ENCODE measurements at regions not wholly inside any gene's neighbourhood (a gene's known extent, or its start where the extent isn't known, plus 50 kb on each side); places are given as distances from the start of the nearest gene placed in this dataset.
A peak's percentile ranks its signal among the peaks of the same experiment; 100 is the strongest.

GRCh38 chr13:59330764-59331163 lies 833.0 kb downstream of the DIAPH3 start:
- Histone ChIP-seq H3K27me3 (no peaks in the 10 kb centered on the region), H3K9me3 (no peaks in the 10 kb centered on the region), H3K4me1 (no peaks in the 10 kb centered on the region), H3K27ac (no peak overlapping the region), H3K4me3 (no peak overlapping the region), H3K36me3 (no peaks in the 10 kb centered on the region)
- intact Hi-C loops (cut with DNase I; ENCODE audit: low total_unique reads), result no loop called here
- no peak for TF ChIP-seq POLR2A (IDR thresholded peaks at IDR 0.05)
- TF ChIP-seq, protein P1, sequence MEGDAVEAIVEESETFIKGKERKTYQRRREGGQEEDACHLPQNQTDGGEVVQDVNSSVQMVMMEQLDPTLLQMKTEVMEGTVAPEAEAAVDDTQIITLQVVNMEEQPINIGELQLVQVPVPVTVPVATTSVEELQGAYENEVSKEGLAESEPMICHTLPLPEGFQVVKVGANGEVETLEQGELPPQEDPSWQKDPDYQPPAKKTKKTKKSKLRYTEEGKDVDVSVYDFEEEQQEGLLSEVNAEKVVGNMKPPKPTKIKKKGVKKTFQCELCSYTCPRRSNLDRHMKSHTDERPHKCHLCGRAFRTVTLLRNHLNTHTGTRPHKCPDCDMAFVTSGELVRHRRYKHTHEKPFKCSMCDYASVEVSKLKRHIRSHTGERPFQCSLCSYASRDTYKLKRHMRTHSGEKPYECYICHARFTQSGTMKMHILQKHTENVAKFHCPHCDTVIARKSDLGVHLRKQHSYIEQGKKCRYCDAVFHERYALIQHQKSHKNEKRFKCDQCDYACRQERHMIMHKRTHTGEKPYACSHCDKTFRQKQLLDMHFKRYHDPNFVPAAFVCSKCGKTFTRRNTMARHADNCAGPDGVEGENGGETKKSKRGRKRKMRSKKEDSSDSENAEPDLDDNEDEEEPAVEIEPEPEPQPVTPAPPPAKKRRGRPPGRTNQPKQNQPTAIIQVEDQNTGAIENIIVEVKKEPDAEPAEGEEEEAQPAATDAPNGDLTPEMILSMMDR (IDR thresholded peaks at IDR 0.05), result no peak
- no peak for DNase-seq

DNA sequence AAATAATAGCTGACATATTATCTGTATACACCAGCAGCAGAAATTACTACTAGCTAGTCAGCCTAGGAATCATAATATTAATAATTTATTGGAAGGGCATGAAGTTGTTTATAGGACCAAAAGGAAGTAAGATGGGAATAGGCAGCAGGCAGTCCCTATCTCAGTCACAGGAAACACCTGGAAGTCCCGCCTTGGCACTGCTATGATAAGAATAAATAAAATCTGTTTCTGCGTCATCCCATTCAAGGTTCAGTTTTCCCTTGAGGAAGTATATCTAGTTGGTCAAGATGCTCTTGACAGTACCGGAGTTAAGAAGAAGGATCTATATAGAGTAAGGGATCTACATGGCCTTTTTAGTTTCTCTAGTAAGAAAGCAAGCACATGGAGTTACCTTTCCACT lies 830.8 kb downstream of the DIAPH3 start:
- peak in 1 of 2 donors; percentile 21 for DNase-seq
- no peak for TF ChIP-seq POLR2A (IDR thresholded peaks at IDR 0.05)
- TF ChIP-seq, protein P1 (IDR thresholded peaks at IDR 0.05), result no peak
- intact Hi-C loops (cut with DNase I; ENCODE audit: low total_unique reads), result no loop called here
- Histone ChIP-seq H3K36me3 (no peaks in the 10 kb centered on the region), H3K27me3 (no peaks in the 10 kb centered on the region), H3K4me3 (no peak overlapping the region), H3K27ac (no peak overlapping the region), H3K9me3 (no peaks in the 10 kb centered on the region), H3K4me1 (no peaks in the 10 kb centered on the region)

DNA sequence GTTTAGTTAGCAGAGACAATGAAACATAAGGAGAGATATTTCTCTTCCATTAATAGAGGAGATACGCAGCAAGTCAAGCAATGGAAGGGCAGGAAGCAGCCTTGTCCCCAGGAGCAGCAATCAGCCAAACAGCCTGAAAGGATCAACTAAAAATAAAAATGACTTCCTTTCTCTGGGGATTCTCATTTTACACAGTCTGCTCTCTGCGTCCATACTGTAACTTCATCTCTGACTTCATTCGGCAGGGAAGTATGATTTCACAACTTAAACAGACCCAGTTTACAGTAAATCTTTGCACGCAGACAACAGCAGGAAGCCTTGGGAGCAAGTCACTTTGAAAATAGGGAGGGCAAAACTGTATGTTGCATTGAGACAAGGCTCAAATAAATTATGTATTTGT lies 826.7 kb downstream of the DIAPH3 start:
- no peaks in the 10 kb centered on the region for H3K27me3 ChIP-seq
- H3K27ac ChIP-seq, result no peak overlapping the region
- intact Hi-C loops (cut with DNase I; ENCODE audit: low total_unique reads), result no loop called here
- H3K4me3 ChIP-seq, result no peak overlapping the region
- no peak for DNase-seq
- TF ChIP-seq, protein P1 (IDR thresholded peaks at IDR 0.05), result no peak
- TF ChIP-seq POLR2A (IDR thresholded peaks at IDR 0.05), result no peak
- no peaks in the 10 kb centered on the region for H3K4me1 ChIP-seq
- H3K36me3 ChIP-seq, result no peaks in the 10 kb centered on the region
- no peaks in the 10 kb centered on the region for H3K9me3 ChIP-seq

DNA sequence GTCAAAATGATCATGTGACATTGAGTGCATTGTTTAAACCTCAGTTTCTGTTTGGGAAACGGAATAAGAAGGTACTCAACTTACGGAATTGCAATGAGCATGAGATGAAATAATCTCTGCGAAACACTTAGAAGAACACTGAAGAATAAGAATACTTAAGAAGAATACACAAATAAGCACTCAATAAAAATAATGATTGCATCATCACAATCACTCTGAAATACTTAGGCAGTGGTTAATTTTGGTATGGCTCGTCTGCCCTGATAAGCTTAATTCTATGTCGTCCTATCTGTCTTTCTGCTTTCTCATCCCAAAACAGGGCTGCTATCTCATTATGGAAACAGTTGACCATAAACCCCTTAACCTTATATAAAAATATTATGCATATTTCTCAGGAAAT lies 823.6 kb downstream of the DIAPH3 start:
- TF ChIP-seq, protein P1 (IDR thresholded peaks at IDR 0.05), result no peak
- TF ChIP-seq POLR2A (IDR thresholded peaks at IDR 0.05), result no peak
- H3K27me3 ChIP-seq, result no peaks in the 10 kb centered on the region
- DNase-seq, result no peak
- no peak overlapping the region for H3K27ac ChIP-seq
- no peaks in the 10 kb centered on the region for H3K9me3 ChIP-seq
- intact Hi-C loops (cut with DNase I; ENCODE audit: low total_unique reads), result no loop called here
- no peaks in the 10 kb centered on the region for H3K4me1 ChIP-seq
- H3K4me3 ChIP-seq, result no peak overlapping the region
- H3K36me3 ChIP-seq, result no peaks in the 10 kb centered on the region

DNA sequence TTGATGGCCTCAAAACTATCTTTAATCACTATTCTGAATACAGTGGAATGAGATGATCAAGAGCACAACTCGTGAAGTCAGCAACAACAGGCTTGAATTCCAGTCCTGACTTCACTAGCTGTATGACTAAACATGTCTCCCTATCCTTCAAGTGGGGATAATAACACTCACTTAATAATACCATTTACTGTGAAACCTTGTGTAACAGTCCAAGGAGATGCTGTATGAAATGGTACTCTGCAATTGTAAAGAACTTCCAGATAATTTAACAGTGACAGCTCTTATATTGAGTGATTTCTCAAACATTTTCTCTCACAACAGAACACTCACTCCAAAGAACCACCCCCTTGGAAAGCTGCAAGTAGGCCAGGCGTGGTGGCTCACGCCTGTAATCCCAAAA lies 823.1 kb downstream of the DIAPH3 start:
- Histone ChIP-seq H3K27me3 (no peaks in the 10 kb centered on the region), H3K36me3 (no peaks in the 10 kb centered on the region), H3K4me1 (no peaks in the 10 kb centered on the region), H3K4me3 (no peak overlapping the region), H3K27ac (no peak overlapping the region), H3K9me3 (no peaks in the 10 kb centered on the region)
- intact Hi-C loops (cut with DNase I; ENCODE audit: low total_unique reads), result no loop called here
- DNase-seq, result no peak
- no peak for TF ChIP-seq POLR2A (IDR thresholded peaks at IDR 0.05)
- TF ChIP-seq, protein P1 (IDR thresholded peaks at IDR 0.05), result no peak
